H4 (cell line): ENCODE measurements at regions not wholly inside any gene's neighbourhood (a gene's known extent, or its start where the extent isn't known, plus 50 kb on each side); places are given as distances from the start of the nearest gene placed in this dataset.

ENCODE experiments used
- DNase-seq: peaks from one replicate; pipeline ENCODE4 v3.0.0-alpha.2; 2015; ENCODE audit warnings: low spot score

DNA sequence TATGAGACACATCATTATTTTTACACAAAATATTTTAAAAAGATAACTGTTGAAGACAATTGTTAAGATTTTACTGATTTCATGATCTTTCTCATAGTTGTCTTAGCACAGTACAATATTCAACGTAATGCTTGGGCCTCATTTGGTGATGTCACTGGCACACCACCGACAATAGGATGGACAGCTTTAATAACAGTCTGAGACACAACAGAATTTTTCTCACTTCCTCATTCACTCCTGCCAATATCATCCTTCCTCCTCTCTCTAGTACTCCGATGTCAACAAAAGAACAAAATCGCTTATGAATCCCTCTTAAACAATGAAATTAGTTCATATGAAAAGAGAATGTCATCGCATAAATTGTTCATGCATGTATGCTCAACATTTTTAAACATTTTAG is 461.9 kb upstream of the CDH7 start:
- DNase-seq = no peak

- DNase-seq = no peak
Measured at GRCh38 chr18:65287652-65288051, 463.2 kb upstream of the CDH7 start.

- DNase-seq = no peak
Measured at GRCh38 chr18:65282096-65282495, 468.7 kb upstream of the CDH7 start.

- DNase-seq = no peak
Measured at GRCh38 chr18:65279668-65280305, 471.0 kb upstream of the CDH7 start.

DNA sequence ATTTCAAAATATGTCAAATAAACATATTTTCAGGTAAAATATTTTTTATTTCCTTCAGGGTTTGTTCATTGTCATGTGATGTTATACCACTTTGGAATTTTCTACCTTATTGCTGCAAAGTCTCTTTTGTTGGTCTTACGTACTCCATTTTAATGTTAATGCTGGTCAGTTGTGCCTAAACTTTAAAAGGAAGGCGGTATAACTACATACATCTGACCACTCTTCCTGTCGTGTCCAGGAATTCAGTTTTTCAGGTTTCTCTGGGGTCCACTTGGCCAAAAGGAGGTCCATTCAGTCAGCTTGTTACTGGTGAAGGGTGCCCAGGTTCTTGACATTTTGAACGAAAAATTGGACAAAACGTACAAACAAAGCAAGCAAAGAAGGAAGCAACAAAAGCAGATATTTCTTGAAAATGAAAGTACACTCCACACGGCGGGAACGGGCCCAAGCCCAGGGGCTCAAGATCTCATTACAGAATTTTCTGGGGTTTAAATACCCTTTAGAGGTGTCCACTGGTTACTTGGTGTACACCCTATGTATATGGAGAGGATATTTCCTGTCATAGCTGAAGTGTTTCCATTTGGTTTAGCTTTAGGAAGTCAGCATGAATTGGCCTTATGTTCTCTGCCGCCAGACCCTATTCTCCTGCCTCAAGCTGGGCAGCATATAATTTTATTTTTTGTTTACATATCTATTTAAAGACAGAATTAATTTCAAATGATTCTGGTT is 471.7 kb upstream of the CDH7 start:
- no peak for DNase-seq

DNA sequence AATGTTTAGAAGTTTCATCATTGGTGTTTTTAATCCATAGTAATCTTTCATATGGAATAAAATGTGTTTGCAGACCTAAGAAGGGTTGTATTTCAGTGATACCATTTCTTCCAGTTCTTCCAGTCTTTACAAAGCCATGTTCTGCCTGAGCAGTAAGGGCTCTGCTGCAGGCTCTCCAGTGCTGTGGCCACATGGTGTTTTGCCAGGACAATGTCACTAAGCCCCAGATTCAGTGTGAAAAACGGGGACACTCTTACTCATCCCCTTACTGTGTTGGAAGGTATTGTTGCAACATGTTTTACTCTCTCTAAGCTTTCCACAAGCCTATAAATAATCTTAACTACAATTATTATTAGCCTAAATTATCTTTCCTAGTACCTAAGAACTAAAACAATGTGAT is 481.4 kb upstream of the CDH7 start:
- no peak for DNase-seq

GRCh38 chr18:65265761-65266160 is 485.1 kb upstream of the CDH7 start:
- no peak for DNase-seq

GRCh38 chr18:65260030-65260429 is 490.8 kb upstream of the CDH7 start:
- no peak for DNase-seq

DNA sequence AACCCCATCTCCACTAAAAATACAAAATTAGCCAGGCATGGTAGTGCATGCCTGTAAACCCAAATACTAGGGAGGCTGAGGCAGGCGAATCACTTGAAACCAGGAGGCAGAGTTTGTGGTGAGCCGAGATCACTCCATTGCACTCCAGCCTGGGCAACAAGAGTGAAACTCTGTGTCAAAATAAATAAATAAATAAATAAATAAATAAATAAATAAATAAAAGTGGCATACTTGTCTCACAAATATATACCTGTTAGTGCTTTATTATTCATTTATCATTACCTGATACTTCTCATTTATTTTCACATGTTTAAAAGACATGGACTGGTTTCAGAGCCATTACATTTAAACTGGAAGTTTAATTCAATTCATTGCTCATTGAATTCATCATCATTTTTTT is 491.4 kb upstream of the CDH7 start:
- no peak for DNase-seq

DNA sequence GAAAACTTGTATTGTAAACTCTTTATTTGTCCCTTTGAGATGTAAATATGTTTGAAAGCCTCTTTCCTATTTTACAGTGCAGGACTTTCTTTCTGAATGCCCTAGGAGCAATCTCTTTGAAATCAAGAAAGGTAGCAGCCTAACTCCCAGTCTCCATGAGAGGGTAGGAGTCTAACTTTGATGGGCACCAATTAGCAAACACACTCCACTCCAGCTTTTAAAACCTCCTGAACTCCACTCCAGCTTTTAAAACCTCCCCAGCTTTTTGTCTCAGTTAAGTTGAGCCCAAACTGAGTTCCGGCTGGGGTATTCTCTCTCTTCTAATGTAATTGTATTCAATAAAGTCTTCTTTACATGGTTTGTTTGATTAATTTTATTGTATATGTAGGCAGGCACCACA is 493.7 kb upstream of the CDH7 start:
- no peak for DNase-seq

- DNase-seq = no peak
Measured at GRCh38 chr18:65255417-65255816, 495.4 kb upstream of the CDH7 start.

- no peak for DNase-seq
Measured at GRCh38 chr18:65239787-65240186, 511.0 kb upstream of the CDH7 start.

- DNase-seq = peak; percentile 61
Measured at GRCh38 chr18:65235966-65236624, 514.7 kb upstream of the CDH7 start.

DNA sequence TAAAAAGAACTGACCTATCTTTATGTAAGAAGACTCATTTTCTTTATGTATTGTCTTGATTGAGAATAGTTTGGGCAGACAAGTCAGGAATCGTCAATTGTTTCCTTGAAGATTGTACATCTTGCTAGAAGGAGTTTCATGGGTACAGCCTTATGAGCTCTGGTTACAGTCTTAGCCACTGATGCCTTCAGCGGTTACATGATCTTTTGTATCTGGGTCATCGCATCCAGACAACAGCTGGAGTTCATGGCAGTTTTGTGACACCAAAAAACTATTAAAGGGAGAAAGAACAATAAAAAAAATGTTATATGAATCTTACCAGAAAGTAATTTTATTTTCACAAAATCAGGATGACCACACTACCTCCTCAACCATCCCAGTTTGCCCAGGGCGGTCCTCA is 520.5 kb upstream of the CDH7 start:
- no peak for DNase-seq

GRCh38 chr18:65227970-65228369 is 522.8 kb upstream of the CDH7 start:
- no peak for DNase-seq

GRCh38 chr18:65221736-65222135 is 529.1 kb upstream of the CDH7 start:
- no peak for DNase-seq

- no peak for DNase-seq
Measured at GRCh38 chr18:65221115-65221514, 529.7 kb upstream of the CDH7 start.

- DNase-seq = no peak
Measured at GRCh38 chr18:65215865-65216466, 534.8 kb upstream of the CDH7 start.

DNA sequence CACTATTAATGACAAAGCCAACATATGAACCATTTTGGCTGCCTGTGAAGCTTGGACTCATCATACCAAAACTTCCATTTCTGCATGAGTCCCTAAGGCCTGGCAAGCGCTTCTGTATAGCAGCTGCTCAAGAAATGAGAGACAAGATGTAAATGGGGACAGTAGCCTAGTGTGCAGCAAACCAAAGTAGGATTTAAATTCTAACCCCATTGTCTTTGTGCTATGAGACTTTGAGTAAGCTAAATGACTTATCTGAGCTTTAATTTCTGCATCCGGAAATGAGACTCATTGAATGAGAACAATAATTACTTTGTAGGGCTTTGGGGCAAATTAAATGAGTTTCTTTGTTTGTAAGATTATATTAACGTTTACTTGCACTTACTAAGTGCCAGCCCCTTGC is 536.4 kb upstream of the CDH7 start:
- no peak for DNase-seq

DNA sequence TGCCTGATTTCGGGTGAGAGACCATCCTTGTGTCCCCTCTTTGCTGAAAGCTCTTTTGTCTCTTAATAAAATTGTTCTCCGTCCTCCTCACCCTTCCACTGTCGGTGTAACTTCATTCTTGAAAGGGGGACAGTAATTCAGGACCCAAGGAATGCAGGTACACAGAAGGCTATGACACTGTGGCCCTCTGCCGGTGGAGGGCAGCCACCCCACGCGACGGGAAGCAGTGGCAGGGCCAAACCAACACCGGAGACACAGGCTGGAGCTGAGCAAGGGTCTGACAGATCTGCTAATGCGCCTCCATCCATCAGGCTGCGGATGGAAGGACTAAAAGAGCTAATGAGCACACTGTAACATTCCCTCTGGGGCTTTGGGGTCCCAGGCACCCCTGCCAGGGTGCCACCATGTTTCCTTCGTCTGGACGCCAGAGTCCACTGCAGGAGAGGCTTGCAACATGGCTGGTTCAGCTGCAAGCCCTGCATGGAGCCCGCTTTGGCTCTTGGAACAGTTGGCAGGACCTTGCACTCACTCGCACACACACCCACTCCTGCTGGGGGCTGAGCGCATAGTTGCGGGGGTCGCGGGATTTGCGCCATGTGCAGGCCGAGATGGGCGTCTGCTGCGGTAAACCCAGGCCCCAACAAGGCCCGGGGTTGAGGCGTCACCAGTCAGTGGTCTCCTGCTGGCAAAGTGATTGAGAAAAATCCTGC is 544.1 kb upstream of the CDH7 start:
- peak; percentile 22 for DNase-seq

- DNase-seq = no peak
Measured at GRCh38 chr18:65202091-65202490, 548.7 kb upstream of the CDH7 start.

DNA sequence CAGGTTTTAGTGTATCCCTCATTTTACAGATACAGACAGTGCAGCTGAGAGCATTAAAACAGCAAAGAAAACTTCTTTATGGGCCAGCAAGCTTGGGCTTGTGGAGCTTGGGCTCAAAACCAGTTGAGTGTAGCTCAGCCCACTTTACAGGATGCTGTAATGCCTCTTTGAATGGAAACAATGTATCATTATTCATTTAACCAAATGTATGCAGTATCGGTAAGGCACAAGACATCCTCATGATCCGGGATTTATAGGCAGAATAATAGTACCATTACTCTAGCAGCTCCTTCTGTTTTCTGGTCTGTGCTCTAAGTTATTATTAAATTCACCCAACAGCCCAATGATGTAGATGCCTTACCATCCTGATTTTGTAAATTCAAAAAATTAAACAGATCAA is 575.1 kb upstream of the CDH7 start:
- no peak for DNase-seq
